Epithelial cell of esophagus (primary cell): ENCODE measurements at regions not wholly inside any gene's neighbourhood (a gene's known extent, or its start where the extent isn't known, plus 50 kb on each side); places are given as distances from the start of the nearest gene placed in this dataset.
A peak's percentile ranks its signal among the peaks of the same experiment; 100 is the strongest.

Experiments
- DNase-seq: peaks from one replicate; pipeline ENCODE4 v3.0.0; 2010; ENCODE audit warnings: low read depth
- H3K4me3 ChIP-seq: 2 replicates; pipeline ENCODE4 v1.5.1; 2011; ENCODE audit warnings: mild to moderate bottlenecking, low read length, control low read depth
- CTCF ChIP-seq: IDR thresholded peaks from 2 replicates; pipeline ENCODE4 v1.5.1; 2011; ENCODE audit warnings: low read depth, mild to moderate bottlenecking, low read length, control low read depth, inconsistent platforms; ENCODE audit not compliant: insufficient read depth; ENCODE audit errors: missing control alignments

GRCh38 chr4:138890891-138891570 is 124.5 kb upstream of the NOCT start:
- DNase-seq: no peak
- TF ChIP-seq CTCF: no peak
- H3K4me3 ChIP-seq: no peak overlapping the region

GRCh38 chr4:138889216-138889615 is 126.4 kb upstream of the NOCT start:
- DNase-seq: no peak
- H3K4me3 ChIP-seq: no peak overlapping the region
- no peak for TF ChIP-seq CTCF

GRCh38 chr4:138887741-138888140 is 127.8 kb upstream of the NOCT start:
- no peak for TF ChIP-seq CTCF
- H3K4me3 ChIP-seq: no peak overlapping the region
- DNase-seq: no peak

- DNase-seq: no peak
- TF ChIP-seq CTCF: no peak
- no peak overlapping the region for H3K4me3 ChIP-seq
Observed at GRCh38 chr4:138887341-138887740, 128.2 kb upstream of the NOCT start.

GRCh38 chr4:138879757-138880156 is 135.8 kb upstream of the NOCT start:
- no peak overlapping the region for H3K4me3 ChIP-seq
- DNase-seq: no peak
- no peak for TF ChIP-seq CTCF

- TF ChIP-seq CTCF: no peak
- DNase-seq: peak; percentile 87
- no peak overlapping the region for H3K4me3 ChIP-seq
Observed at GRCh38 chr4:138875891-138876608, 139.5 kb upstream of the NOCT start.

GRCh38 chr4:138871555-138871875 is 144.1 kb upstream of the NOCT start:
- no peak overlapping the region for H3K4me3 ChIP-seq
- no peak for DNase-seq
- TF ChIP-seq CTCF: no peak
